ENCODE measurements at regions not wholly inside any gene's neighbourhood (a gene's known extent, or its start where the extent isn't known, plus 50 kb on each side); places are given as distances from the start of the nearest gene placed in this dataset.

DNA sequence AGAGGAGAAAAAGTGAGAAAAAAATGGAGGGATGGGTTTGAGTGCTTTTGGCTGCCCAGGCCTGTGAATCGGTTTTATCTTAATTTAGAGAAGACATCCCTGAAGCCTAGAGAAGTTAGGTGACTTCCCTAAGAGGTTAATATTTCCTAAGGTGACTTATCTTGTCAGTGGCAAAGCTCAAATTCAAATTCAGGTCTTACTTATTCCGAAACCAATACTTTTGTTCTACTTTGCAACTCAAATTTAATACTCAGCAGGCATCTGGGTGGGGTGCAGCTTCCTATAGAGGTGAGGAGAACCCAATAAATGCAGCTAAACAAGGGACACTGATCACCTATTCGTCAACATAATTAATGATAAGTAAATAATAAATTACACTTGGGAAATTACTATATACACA is 54.9 kb upstream of the MYRIP start:
- Mint-ChIP-seq H3K36me3 (no peaks in the 10 kb centered on the region), H3K4me1 (ENCODE audit: low read depth) (no peaks in the 10 kb centered on the region), H3K9me3 (no peaks in the 10 kb centered on the region), H3K27me3 (peaks cover 3% of the 10 kb centered on the region), H3K27ac (no peak overlapping the region), H3K4me3 (no peak overlapping the region)
- ChIA-PET POLR2A (no interaction called here), CTCF (no interaction called here)
- intact Hi-C loops (cut with micrococcal nuclease) = no loop called here
- DNase-seq = no peak

GRCh38 chr3:39755100-39755499 is 54.3 kb upstream of the MYRIP start:
- CTCF ChIA-PET = no interaction called here
- intact Hi-C loops (cut with micrococcal nuclease) = no loop called here
- peaks cover 3% of the 10 kb centered on the region for H3K27me3 Mint-ChIP-seq
- no peaks in the 10 kb centered on the region for H3K36me3 Mint-ChIP-seq
- H3K4me3 Mint-ChIP-seq = no peak overlapping the region
- no peaks in the 10 kb centered on the region for H3K4me1 Mint-ChIP-seq (ENCODE audit: low read depth)
- H3K9me3 Mint-ChIP-seq = no peaks in the 10 kb centered on the region
- no peak overlapping the region for H3K27ac Mint-ChIP-seq
- POLR2A ChIA-PET = no interaction called here
- no peak for DNase-seq

GRCh38 chr3:39757307-39757706 is 52.1 kb upstream of the MYRIP start:
- H3K9me3 Mint-ChIP-seq = no peaks in the 10 kb centered on the region
- H3K4me1 Mint-ChIP-seq (ENCODE audit: low read depth) = no peaks in the 10 kb centered on the region
- ChIA-PET POLR2A (no interaction called here), CTCF (no interaction called here)
- peaks cover 6% of the 10 kb centered on the region for H3K27me3 Mint-ChIP-seq
- no peak overlapping the region for H3K4me3 Mint-ChIP-seq
- intact Hi-C loops (cut with micrococcal nuclease) = no loop called here
- H3K27ac Mint-ChIP-seq = no peak overlapping the region
- no peak for DNase-seq
- no peaks in the 10 kb centered on the region for H3K36me3 Mint-ChIP-seq
